ENCODE measurements at regions not wholly inside any gene's neighbourhood (a gene's known extent, or its start where the extent isn't known, plus 50 kb on each side); places are given as distances from the start of the nearest gene placed in this dataset.
"Not testable (repeated sequence)": the region's sequence is repeated elsewhere in the genome, so short reads cannot be mapped to it uniquely, and the experiment has no call there.

- no peak for TF ChIP-seq ZNF274 (IDR thresholded peaks at IDR 0.05; ENCODE audit: low read depth, low read length)
- H3K4me3 ChIP-seq (ENCODE audit: low read length), result no peak overlapping the region
Measured at GRCh38 chr3:26308454-26308853, 314.1 kb upstream of the LRRC3B start.

- not testable (repeated sequence) for H3K4me3 ChIP-seq (ENCODE audit: low read length)
Measured at GRCh38 chr3:26309536-26309935, 313.0 kb upstream of the LRRC3B start.

- no peak for TF ChIP-seq ZNF274 (IDR thresholded peaks at IDR 0.05; ENCODE audit: low read depth, low read length)
- H3K4me3 ChIP-seq (ENCODE audit: low read length), result no peak overlapping the region
Measured at GRCh38 chr3:26312816-26313215, 309.8 kb upstream of the LRRC3B start.

- no peak overlapping the region for H3K4me3 ChIP-seq (ENCODE audit: low read length)
- TF ChIP-seq ZNF274 (IDR thresholded peaks at IDR 0.05; ENCODE audit: low read depth, low read length), result no peak
Measured at GRCh38 chr3:26316472-26316871, 306.1 kb upstream of the LRRC3B start.

GRCh38 chr3:26323741-26324140 lies 298.8 kb upstream of the LRRC3B start:
- H3K4me3 ChIP-seq (ENCODE audit: low read length), result not testable (repeated sequence)

- H3K4me3 ChIP-seq (ENCODE audit: low read length), result no peak overlapping the region
- TF ChIP-seq ZNF274 (IDR thresholded peaks at IDR 0.05; ENCODE audit: low read depth, low read length), result no peak
Measured at GRCh38 chr3:26340001-26340400, 282.6 kb upstream of the LRRC3B start.

DNA sequence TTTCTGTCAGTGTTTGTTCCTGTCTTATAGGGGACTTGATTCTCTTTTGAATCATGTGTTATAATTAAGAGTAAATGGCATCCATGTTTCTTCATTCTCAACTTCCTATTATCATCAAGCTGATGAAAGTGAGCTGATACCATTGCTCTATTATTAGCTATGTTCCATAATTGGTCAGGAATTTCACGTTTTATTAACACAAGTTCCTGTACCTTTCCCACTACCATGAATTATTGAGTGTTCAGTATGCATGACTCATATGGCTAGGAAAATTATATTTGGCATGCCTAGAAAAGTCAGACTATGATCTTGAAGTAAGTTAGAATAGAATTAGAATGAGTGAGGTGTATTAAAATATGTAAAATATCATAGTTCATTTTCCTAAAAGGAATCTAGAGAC lies 278.9 kb upstream of the LRRC3B start:
- TF ChIP-seq ZNF274 (IDR thresholded peaks at IDR 0.05; ENCODE audit: low read depth, low read length), result no peak
- H3K4me3 ChIP-seq (ENCODE audit: low read length), result no peak overlapping the region

DNA sequence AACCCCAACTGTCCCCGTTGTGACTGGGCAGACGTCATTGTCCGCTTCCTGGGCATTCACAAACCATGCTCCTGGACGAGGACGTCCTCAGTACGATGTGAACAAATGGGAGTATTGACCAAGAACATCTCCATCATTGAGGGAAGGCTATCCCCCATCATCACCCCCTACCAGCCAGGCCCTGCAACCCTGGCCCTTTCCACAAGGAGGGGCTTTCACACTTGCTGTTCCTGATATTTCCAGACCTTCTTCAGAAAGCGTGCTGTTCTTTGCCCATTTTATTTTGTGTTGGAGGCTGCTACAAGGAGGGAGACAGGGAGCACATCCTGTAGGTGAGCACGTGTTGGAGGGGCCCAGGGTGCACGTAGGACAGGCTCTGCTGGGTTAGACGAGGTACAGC lies 277.0 kb upstream of the LRRC3B start:
- H3K4me3 ChIP-seq (ENCODE audit: low read length), result no peak overlapping the region

DNA sequence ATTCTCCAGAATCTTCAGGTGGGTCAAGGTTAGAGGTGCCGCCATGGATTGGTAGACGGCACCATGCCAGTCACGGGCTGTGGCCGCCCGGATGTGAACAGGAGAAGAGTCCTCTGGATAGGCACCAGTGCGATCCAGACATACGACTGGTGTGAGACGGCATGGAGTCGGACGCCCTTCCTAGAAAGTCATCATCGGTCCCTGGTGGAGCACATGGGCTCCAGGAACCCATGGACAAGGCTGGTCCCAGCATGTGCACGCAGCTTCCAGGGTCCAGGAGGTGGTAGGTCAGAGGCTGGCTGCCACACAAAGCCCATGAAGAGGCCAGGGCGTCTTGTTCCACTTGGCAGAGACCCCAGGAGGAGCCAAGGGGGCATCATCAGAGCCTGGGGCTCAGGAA lies 276.1 kb upstream of the LRRC3B start:
- no peak for TF ChIP-seq ZNF274 (IDR thresholded peaks at IDR 0.05; ENCODE audit: low read depth, low read length)
- no peak overlapping the region for H3K4me3 ChIP-seq (ENCODE audit: low read length)

More for the DNA sequence above, 277.0 kb upstream of the LRRC3B start:
- TF ChIP-seq ZNF274 (IDR thresholded peaks at IDR 0.05; ENCODE audit: low read depth, low read length), result no peak

GRCh38 chr3:26347150-26347549 lies 275.4 kb upstream of the LRRC3B start:
- H3K4me3 ChIP-seq (ENCODE audit: low read length), result no peak overlapping the region
- no peak for TF ChIP-seq ZNF274 (IDR thresholded peaks at IDR 0.05; ENCODE audit: low read depth, low read length)

DNA sequence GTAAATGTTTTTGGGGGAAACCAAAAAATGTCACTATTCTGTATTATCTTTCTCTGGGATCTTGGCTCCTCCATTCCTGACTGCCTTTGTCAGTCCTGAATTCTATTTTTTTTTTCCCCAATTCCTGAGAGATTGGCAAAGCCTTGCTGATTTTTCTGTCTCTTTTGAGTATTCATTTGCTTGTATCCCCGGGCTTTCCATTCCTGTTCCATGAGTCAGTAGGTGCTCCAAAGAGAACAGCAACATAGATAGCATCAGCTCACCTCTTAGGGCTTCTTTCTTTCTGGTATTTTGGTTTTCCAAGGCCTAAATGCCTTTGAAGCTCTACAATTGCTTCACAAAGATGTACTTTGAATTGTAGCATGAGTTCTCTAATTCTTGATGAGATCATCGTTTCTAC lies 271.7 kb upstream of the LRRC3B start:
- TF ChIP-seq ZNF274 (IDR thresholded peaks at IDR 0.05; ENCODE audit: low read depth, low read length), result no peak
- no peak overlapping the region for H3K4me3 ChIP-seq (ENCODE audit: low read length)

GRCh38 chr3:26353097-26353496 lies 269.5 kb upstream of the LRRC3B start:
- H3K4me3 ChIP-seq (ENCODE audit: low read length), result no peak overlapping the region
- TF ChIP-seq ZNF274 (IDR thresholded peaks at IDR 0.05; ENCODE audit: low read depth, low read length), result no peak

DNA sequence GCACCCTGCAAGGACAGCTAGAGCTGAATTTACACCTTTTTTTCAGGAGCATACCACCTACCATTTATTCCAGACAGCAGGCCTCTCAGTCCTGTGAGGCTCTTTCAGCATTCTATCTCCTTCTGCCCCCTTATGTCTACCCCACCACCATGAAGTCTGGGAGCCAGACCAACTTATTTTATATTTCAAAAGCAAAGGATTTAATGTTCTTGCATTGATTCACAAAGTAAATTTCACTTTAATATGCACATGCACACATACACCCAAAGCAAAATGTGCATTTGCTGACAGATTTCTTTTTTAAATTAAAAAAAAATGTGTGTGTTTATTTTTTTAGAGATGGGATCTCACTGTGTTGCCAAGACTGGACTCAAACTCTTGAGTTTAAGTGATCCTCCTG lies 264.2 kb upstream of the LRRC3B start:
- H3K4me3 ChIP-seq (ENCODE audit: low read length), result no peak overlapping the region
- no peak for TF ChIP-seq ZNF274 (IDR thresholded peaks at IDR 0.05; ENCODE audit: low read depth, low read length)

GRCh38 chr3:26365706-26366105 lies 256.9 kb upstream of the LRRC3B start:
- no peak overlapping the region for H3K4me3 ChIP-seq (ENCODE audit: low read length)
- no peak for TF ChIP-seq ZNF274 (IDR thresholded peaks at IDR 0.05; ENCODE audit: low read depth, low read length)

- no peak for TF ChIP-seq ZNF274 (IDR thresholded peaks at IDR 0.05; ENCODE audit: low read depth, low read length)
- no peak overlapping the region for H3K4me3 ChIP-seq (ENCODE audit: low read length)
Measured at GRCh38 chr3:26368312-26368711, 254.3 kb upstream of the LRRC3B start.

DNA sequence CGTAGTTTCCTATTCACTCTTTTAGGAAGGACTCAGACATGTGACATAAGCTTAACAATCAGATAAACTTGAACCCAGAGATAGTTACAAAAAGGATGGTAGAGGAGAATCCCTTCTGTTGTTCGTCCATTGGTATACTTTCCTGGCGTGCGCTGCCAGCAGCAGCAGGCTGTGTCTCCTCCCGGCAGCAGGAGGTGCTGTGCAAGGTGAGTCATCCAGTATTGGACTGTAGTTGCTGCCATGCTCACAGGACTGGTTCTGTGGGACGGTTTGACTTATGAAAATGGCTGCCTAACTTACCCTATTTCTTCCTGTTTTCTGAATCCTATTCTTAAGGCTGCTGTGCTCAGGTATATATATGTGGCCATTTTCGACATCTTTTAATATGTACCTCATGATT lies 253.4 kb upstream of the LRRC3B start:
- H3K4me3 ChIP-seq (ENCODE audit: low read length), result no peak overlapping the region
- no peak for TF ChIP-seq ZNF274 (IDR thresholded peaks at IDR 0.05; ENCODE audit: low read depth, low read length)

All from GM08714 (cell line).